GM12891 (cell line): ENCODE measurements at regions not wholly inside any gene's neighbourhood (a gene's known extent, or its start where the extent isn't known, plus 50 kb on each side); places are given as distances from the start of the nearest gene placed in this dataset.

Experiments used
- PAX5 ChIP-seq: IDR thresholded peaks from 2 replicates; pipeline ENCODE4 v1.6.1; 2011; ENCODE audit warnings: low read length, moderate library complexity, mild to moderate bottlenecking; ENCODE audit not compliant: insufficient read depth, severe bottlenecking
- POLR2A ChIP-seq: IDR thresholded peaks from 2 replicates; pipeline ENCODE4 v1.6.1; 2011; ENCODE audit warnings: low read depth, low read length, control low read depth
- POLR2AphosphoS5 ChIP-seq: IDR thresholded peaks from 2 replicates; pipeline ENCODE4 v1.6.1; 2011; ENCODE audit warnings: low read depth, low read length, control low read depth
- SPI1 ChIP-seq: IDR thresholded peaks from 2 replicates; pipeline ENCODE4 v1.6.1; 2011; ENCODE audit warnings: low read depth, low read length, control low read depth
- TAF1 ChIP-seq: IDR thresholded peaks from 2 replicates; pipeline ENCODE4 v1.6.1; 2011; ENCODE audit warnings: low read depth, low read length, control low read depth

- TF ChIP-seq POLR2A (no peak), POLR2AphosphoS5 (no peak), SPI1 (no peak), TAF1 (no peak), PAX5 (no peak)
Observed at GRCh38 chr7:152564656-152565250, 111.2 kb downstream of the XRCC2 start.
